K562 (cell line): ENCODE measurements at regions not wholly inside any gene's neighbourhood (a gene's known extent, or its start where the extent isn't known, plus 50 kb on each side); places are given as distances from the start of the nearest gene placed in this dataset.

Experiments used
- ATAC-seq: fragments of 200-7000 bp; cut with Tn5 transposase; 3 replicates; pipeline ENCODE4 v1.9.1; 2020; ENCODE audit warnings: moderate library complexity
- BruUV-seq: library from RNA; stranded (reverse); fragments of 400-500 nt; replicated peaks from 2 replicates; lab custom pipeline; 2021; lab: Mats Ljungman, UMichigan
- CTCF ChIA-PET: fragments of 300-600 bp; formaldehyde crosslinking; extraction: SDS; loops from one replicate; lab custom pipeline; 2021; ENCODE audit warnings: low intra/inter-chr PET ratio; lab: Yijun Ruan, JAX
- POLR2A ChIA-PET: fragments of 300-600, 350-650 bp; sonication (Branson Sonifier 250); formaldehyde crosslinking; extraction: SDS; loops from one replicate; lab custom pipeline; 2021; ENCODE audit warnings: antibody characterized with exemption, inconsistent platforms; lab: Yijun Ruan, JAX
- DNase-seq, 4 experiments: peaks; one replicate each; pipeline versions ENCODE4 v3.0.0 to v3.0.0-alpha.2; 2011 to 2018; ENCODE audit warnings: low spot score in 3 of 4, mixed read lengths in 3 of 4; ENCODE audit errors: extremely low read depth in 1 of 4
- FAIRE-seq: peaks from 2 replicates; lab custom pipeline; 2011; peaks lifted over from hg19 to GRCh38; lab: Jason Lieb, UNC
- H2AFZ ChIP-seq: 2 replicates; pipeline ENCODE4 v1.6.0; 2011; ENCODE audit warnings: low read depth, low read length, control low read depth, inconsistent platforms
- H3K27ac ChIP-seq: fragments of 200-600 bp; 3 replicates; pipeline ENCODE4 v1.8.0; 2011; ENCODE audit warnings: low read depth, mild to moderate bottlenecking, control low read depth, inconsistent platforms, low read length, moderate library complexity, mixed read lengths; ENCODE audit errors: extremely low read depth
- H3K27me3 ChIP-seq, 2 experiments: fragments of 300-600 bp in 1 of 2; 2 replicates in 1 of 2; 3 replicates in 1 of 2; pipeline versions ENCODE4 v1.6.0 to v1.8.0; 2011; ENCODE audit warnings: inconsistent platforms in 2 of 2, low read length in 2 of 2, mild to moderate bottlenecking in 1 of 2, mixed read lengths in 1 of 2, moderate library complexity in 1 of 2; ENCODE audit not compliant: control insufficient read depth in 2 of 2, insufficient read depth in 2 of 2
- H3K36me3 ChIP-seq: fragments of 300-600 bp; 3 replicates; pipeline ENCODE4 v1.8.0; 2011; ENCODE audit warnings: mild to moderate bottlenecking, low read length, inconsistent platforms; ENCODE audit not compliant: control insufficient read depth, insufficient read depth
- H3K4me1 ChIP-seq, 2 experiments: fragments of 200-600 bp in 1 of 2; replicated peaks in 1 of 2; 2 replicates in 1 of 2; 3 replicates in 1 of 2; pipeline versions ENCODE4 v1.5.1 to v1.8.0; 2011; ENCODE audit warnings: inconsistent platforms in 2 of 2, low read length in 2 of 2, mild to moderate bottlenecking in 1 of 2, mixed read lengths in 1 of 2, moderate library complexity in 1 of 2; ENCODE audit not compliant: control insufficient read depth in 2 of 2, insufficient read depth in 2 of 2
- H3K4me2 ChIP-seq: 2 replicates; pipeline ENCODE4 v1.6.1; 2011; ENCODE audit warnings: low read length, control low read depth, inconsistent platforms, mixed read lengths; ENCODE audit not compliant: insufficient read depth
- H3K4me3 ChIP-seq: fragments of 200-600 bp; sonication (generic), shearing (Covaris generic); 2 replicates; pipeline ENCODE4 v1.5.1; 2016; ENCODE audit warnings: control low read depth, inconsistent platforms
- H3K79me2 ChIP-seq: fragments of 200-600 bp; 3 replicates; pipeline ENCODE4 v1.8.0; 2011; ENCODE audit warnings: low read length, inconsistent platforms; ENCODE audit not compliant: control insufficient read depth, insufficient read depth
- H3K9ac ChIP-seq, 2 experiments: 2 replicates each; pipeline versions ENCODE4 v1.6.0 to v1.6.1; 2011; ENCODE audit warnings: low read depth in 2 of 2, low read length in 2 of 2, control low read depth in 1 of 2, inconsistent platforms in 1 of 2, mild to moderate bottlenecking in 1 of 2, mixed read lengths in 1 of 2; ENCODE audit not compliant: insufficient read depth in 1 of 2
- H3K9me1 ChIP-seq: one replicate; pipeline ENCODE4 v1.6.0; 2011; ENCODE audit warnings: inconsistent platforms, mild to moderate bottlenecking, low read length, moderate library complexity; ENCODE audit not compliant: control insufficient read depth, insufficient read depth
- H3K9me3 ChIP-seq: replicated peaks from 2 replicates; pipeline ENCODE4 v1.5.1; 2011; ENCODE audit warnings: low read depth, low read length, inconsistent platforms; ENCODE audit not compliant: control insufficient read depth, insufficient read depth
- H4K20me1 ChIP-seq: replicated peaks from 2 replicates; pipeline ENCODE4 v1.6.1; 2011; ENCODE audit warnings: low read length, inconsistent platforms, mixed read lengths; ENCODE audit not compliant: control insufficient read depth, insufficient read depth
- EP400 ChIP-seq: fragments of 450-650 bp; IDR thresholded peaks from 2 replicates; pipeline ENCODE4 v1.6.1; 2017; ENCODE audit warnings: antibody characterized with exemption, mild to moderate bottlenecking, moderate library complexity
- SRSF7 ChIP-seq: fragments of 200-400 bp; formaldehyde crosslinking; optimal IDR thresholded peaks from 2 replicates; pipeline ENCODE3; 2017; ENCODE audit warnings: mild to moderate bottlenecking, low read depth, low read length
- WGBS: fragments of 100-300 bp; shearing (Covaris generic); methylation state at CpG from one replicate; pipeline ENCODE4 v1.1.6; 2016; ENCODE audit warnings: low coverage, mixed read lengths; ENCODE audit not compliant: insufficient coverage; ENCODE audit errors: missing lambda C conversion rate; 5-methylcytosine and 5-hydroxymethylcytosine counted together
- in situ Hi-C: fragments of 300-500 bp; cut with MboI; formaldehyde crosslinking; loops from 4 replicates; pipeline ENCODE4 v1.15.0; 2018; ENCODE audit warnings: inconsistent platforms, mixed read lengths
- intact Hi-C: fragments of 100-400 bp; cut with micrococcal nuclease; formaldehyde crosslinking; loops from 2 replicates; pipeline ENCODE4 v1.14.2; 2022
- TF ChIP-seq, protein P1 (sequence below), 3 experiments: fragments of 200-800 bp in 1 of 3; fragments of 250-450 bp in 1 of 3; fragments of 450-650 bp in 1 of 3; sonication (Bioruptor Pico) in 1 of 3; sonication (Bioruptor generic) in 1 of 3; formaldehyde crosslinking in 1 of 3; IDR thresholded peaks; 2 replicates each; pipeline versions ENCODE4 v1.6.1 to v1.8.0; 2016 to 2022; ENCODE audit warnings: mild to moderate bottlenecking in 2 of 3, missing genetic modification characterization in 2 of 3, missing compliant biosample characterization in 1 of 3, moderate library complexity in 1 of 3
- TF ChIP-seq, protein P2 (sequence below): sonication (generic); formaldehyde crosslinking; IDR thresholded peaks from 2 replicates; pipeline ENCODE4 v1.8.0; 2023; ENCODE audit warnings: mild to moderate bottlenecking, missing genetic modification reagents
- TF ChIP-seq, protein P3 (sequence below), 2 experiments: fragments of 450-650 bp; formaldehyde crosslinking in 1 of 2; IDR thresholded peaks; 2 replicates each; pipeline versions ENCODE4 v1.4.0 to v1.6.1; 2014 to 2020; ENCODE audit warnings: mild to moderate bottlenecking in 2 of 2, borderline replicate concordance in 1 of 2, low read depth in 1 of 2

DNA sequence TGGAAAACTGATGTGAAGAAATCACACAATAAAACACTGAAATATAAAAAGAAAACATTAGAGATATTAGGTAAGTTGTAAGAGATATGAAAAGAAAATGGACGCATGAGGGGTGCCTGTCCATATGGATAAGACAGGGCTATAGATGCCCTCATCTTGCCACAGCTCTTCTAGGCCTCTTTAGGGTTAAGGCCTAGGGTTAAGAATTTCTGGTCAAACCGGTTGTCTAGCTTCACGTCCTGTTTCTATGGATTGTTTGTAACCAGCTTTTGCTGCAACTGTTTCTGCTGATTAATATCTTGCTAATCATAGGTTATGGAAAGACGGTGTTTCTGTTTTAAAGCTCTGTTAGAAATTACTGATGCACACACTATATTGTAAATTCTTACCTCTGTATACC, 389.9 kb upstream of the CTNND2 start (continued):
- TF ChIP-seq, protein P1, sequence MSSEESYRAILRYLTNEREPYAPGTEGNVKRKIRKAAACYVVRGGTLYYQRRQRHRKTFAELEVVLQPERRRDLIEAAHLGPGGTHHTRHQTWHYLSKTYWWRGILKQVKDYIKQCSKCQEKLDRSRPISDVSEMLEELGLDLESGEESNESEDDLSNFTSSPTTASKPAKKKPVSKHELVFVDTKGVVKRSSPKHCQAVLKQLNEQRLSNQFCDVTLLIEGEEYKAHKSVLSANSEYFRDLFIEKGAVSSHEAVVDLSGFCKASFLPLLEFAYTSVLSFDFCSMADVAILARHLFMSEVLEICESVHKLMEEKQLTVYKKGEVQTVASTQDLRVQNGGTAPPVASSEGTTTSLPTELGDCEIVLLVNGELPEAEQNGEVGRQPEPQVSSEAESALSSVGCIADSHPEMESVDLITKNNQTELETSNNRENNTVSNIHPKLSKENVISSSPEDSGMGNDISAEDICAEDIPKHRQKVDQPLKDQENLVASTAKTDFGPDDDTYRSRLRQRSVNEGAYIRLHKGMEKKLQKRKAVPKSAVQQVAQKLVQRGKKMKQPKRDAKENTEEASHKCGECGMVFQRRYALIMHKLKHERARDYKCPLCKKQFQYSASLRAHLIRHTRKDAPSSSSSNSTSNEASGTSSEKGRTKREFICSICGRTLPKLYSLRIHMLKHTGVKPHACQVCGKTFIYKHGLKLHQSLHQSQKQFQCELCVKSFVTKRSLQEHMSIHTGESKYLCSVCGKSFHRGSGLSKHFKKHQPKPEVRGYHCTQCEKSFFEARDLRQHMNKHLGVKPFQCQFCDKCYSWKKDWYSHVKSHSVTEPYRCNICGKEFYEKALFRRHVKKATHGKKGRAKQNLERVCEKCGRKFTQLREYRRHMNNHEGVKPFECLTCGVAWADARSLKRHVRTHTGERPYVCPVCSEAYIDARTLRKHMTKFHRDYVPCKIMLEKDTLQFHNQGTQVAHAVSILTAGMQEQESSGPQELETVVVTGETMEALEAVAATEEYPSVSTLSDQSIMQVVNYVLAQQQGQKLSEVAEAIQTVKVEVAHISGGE (CRISPR knock-in tag; IDR thresholded peaks at IDR 0.05), result no peak
- TF ChIP-seq, protein P2, sequence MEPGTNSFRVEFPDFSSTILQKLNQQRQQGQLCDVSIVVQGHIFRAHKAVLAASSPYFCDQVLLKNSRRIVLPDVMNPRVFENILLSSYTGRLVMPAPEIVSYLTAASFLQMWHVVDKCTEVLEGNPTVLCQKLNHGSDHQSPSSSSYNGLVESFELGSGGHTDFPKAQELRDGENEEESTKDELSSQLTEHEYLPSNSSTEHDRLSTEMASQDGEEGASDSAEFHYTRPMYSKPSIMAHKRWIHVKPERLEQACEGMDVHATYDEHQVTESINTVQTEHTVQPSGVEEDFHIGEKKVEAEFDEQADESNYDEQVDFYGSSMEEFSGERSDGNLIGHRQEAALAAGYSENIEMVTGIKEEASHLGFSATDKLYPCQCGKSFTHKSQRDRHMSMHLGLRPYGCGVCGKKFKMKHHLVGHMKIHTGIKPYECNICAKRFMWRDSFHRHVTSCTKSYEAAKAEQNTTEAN, result no peak

DNA sequence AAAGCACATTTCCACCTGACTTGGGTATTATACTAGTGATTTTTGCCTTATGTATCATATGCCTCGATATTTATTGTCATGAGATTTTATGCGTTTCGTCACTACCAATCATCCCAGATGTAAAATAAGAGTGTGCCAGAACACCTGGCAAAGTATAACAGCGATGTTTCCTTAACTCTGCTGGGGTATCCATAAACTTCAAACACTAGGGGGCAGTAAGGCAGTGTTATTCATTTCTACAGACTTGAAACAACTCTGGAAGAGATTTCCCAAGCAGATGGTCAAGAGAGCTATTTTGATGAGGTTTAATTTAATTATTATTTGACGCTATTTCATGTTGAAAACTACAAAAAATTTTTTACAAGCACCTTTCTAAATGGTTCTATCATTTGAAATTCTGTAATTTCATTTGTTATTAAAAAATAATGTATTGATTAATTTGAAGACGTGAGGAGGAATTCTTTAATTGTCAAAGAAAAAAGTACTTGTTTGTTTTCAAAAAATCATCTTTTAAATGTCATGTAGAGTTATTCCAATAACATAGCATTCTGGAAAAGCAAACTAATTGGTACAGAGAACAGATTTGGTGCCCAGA, 388.5 kb upstream of the CTNND2 start:
- intact Hi-C loops (loop anchor here (1.0 kb wide), 1 partner anchor 1665 kb away; no protein-coding TSS in a partner anchor), in situ Hi-C loops (no loop called here)
- Histone ChIP-seq H3K36me3 (no peaks in the 10 kb centered on the region), H3K9ac (no peak overlapping the region), H3K4me1 (no peaks in the 10 kb centered on the region), H3K4me3 (no peak overlapping the region), H3K79me2 (no peaks in the 10 kb centered on the region), H3K9me3 (0 out of 2 replicates have a peak, but pooled peaks cover 1% of the 10 kb centered on the region), H2AFZ (no peak overlapping the region), H3K27ac (no peak overlapping the region), H3K27me3 (no peaks in the 10 kb centered on the region), H3K4me2 (no peak overlapping the region), H4K20me1 (no peaks in the 10 kb centered on the region), H3K9me1 (no peaks in the 10 kb centered on the region)
- DNase-seq (peak; percentile 8 to 39 (median 10)), FAIRE-seq (no peak), ATAC-seq (no peak)
- ChIA-PET POLR2A (no interaction called here), CTCF (no interaction called here)
- WGBS, result under 1% methylated on average over 6 of the region's 6 CpGs
- no TSS peak for BruUV-seq
- TF ChIP-seq SRSF7, result no peak
- TF ChIP-seq EP400, result no peak
- TF ChIP-seq, protein P3, sequence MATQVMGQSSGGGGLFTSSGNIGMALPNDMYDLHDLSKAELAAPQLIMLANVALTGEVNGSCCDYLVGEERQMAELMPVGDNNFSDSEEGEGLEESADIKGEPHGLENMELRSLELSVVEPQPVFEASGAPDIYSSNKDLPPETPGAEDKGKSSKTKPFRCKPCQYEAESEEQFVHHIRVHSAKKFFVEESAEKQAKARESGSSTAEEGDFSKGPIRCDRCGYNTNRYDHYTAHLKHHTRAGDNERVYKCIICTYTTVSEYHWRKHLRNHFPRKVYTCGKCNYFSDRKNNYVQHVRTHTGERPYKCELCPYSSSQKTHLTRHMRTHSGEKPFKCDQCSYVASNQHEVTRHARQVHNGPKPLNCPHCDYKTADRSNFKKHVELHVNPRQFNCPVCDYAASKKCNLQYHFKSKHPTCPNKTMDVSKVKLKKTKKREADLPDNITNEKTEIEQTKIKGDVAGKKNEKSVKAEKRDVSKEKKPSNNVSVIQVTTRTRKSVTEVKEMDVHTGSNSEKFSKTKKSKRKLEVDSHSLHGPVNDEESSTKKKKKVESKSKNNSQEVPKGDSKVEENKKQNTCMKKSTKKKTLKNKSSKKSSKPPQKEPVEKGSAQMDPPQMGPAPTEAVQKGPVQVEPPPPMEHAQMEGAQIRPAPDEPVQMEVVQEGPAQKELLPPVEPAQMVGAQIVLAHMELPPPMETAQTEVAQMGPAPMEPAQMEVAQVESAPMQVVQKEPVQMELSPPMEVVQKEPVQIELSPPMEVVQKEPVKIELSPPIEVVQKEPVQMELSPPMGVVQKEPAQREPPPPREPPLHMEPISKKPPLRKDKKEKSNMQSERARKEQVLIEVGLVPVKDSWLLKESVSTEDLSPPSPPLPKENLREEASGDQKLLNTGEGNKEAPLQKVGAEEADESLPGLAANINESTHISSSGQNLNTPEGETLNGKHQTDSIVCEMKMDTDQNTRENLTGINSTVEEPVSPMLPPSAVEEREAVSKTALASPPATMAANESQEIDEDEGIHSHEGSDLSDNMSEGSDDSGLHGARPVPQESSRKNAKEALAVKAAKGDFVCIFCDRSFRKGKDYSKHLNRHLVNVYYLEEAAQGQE (IDR thresholded peaks at IDR 0.05; ENCODE audit: borderline replicate concordance), result peak; percentile 16; the same call in 1 of the 2 replicates
- TF ChIP-seq, protein P3 (CRISPR knock-in tag; IDR thresholded peaks at IDR 0.05; ENCODE audit: low read depth), result no peak
